ENCODE measurements at regions not wholly inside any gene's neighbourhood (a gene's known extent, or its start where the extent isn't known, plus 50 kb on each side); places are given as distances from the start of the nearest gene placed in this dataset.
A peak's percentile ranks its signal among the peaks of the same experiment; 100 is the strongest.

DNA sequence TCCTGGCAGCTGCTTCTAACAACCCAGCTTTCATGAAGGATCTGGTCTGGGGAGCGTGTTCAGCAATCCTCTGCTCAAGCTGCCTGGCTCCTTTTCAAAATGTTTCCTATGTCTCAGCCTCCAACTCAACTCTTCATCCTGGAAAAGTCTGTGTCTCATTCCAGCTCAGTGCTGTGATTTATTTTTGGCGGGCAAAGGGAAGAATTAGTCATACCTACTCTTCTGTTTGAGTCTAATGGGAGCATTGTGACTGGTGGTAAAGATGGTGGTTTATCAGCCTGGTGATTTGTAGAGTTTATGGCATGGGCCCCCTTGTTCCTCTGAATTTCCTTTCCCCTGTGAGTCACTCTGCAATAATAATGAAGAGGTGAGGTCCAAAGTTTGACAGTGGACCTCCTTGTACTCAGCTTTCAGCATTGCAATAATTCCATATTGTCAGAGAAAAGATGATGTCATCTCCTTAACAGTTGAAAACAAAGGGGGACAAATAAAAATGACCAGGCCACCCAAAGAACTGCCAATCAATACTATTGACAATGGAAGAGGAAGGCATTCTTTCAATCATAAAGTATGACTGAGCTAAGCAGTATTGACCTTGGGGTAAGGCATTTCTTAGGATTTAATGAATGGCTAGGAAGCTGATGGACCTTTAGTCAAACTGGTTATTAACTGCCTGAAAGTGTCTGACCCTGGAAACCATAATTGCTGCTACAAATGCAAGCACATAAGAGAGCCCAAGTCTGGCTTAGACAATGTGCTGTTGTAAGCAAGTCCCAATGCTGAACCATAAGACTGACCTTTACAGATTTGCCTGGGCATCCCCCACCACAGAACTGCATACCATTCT is 204.7 kb upstream of the MCTP2 start:
- peak; percentile 32 to 70 for DNase-seq
- intact Hi-C loops (cut with DNase I; ENCODE audit: low total_unique reads), result no loop called here
- no peaks in the 10 kb centered on the region for H3K9me3 ChIP-seq
- no peaks in the 10 kb centered on the region for H3K27me3 ChIP-seq
- no peaks in the 10 kb centered on the region for H3K36me3 ChIP-seq
- peaks cover 0 to 7% of the 10 kb centered on the region in 2 donors for H3K4me1 ChIP-seq
- H3K27ac ChIP-seq, result peak overlapping the region; percentile 40 to 66
- H3K4me3 ChIP-seq, result no peak overlapping the region
- TF ChIP-seq POLR2A (IDR thresholded peaks at IDR 0.05) (no peak), CTCF (IDR thresholded peaks at IDR 0.05) (no peak)

DNA sequence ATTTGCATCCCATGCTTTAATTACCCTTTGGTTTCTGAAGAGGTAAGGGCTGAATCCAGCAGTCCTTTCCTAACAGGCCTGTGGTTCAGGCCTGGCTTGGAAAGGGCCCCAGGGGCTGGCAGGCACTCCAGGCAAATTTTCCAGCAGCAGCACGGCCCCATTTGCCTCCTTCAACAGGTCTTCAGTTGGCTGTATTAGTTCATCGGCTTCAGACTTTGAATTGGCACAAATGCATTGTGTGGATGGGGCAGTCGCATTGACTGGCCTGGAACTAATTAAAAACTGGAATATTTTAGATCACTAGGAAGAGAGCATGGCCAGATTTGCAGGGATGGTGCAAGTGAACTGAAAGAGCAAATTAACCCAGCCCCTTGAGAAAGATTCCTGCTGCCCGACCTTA is 207.8 kb upstream of the MCTP2 start:
- intact Hi-C loops (cut with DNase I; ENCODE audit: low total_unique reads), result no loop called here
- H3K4me1 ChIP-seq, result no peaks in the 10 kb centered on the region

DNA sequence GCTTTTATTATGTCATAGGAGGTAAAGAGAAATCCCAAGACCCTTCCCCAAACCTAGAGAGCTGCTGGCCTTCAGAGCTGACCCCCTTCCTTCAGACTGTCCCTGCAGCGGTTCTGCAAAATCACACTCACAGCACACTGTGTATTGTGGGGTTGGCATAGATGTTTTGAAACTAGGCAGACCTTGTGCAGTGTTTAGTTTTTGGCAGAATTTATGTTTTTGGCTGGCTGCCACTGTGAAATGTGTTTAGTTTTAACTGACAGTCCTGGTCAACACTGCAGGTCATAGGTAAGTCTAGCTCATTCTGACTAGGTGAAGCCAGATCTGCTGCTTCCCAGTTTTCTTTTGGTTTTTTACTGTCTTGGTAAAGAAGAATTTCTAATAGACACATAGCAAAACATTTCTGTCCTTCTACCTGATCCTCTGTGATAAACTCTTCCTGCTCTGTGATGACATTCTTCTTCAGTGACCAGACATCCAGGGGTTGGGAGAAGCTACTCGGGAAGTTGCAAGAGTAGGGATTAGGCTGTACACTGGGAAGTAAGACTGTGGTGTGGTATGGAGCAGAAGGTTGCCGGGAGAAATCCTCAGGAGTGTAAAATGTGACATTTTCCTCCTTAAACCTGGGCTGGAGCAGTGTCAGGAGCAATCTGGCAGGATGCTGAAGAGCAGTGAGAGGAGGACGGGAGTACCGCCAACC is 209.6 kb upstream of the MCTP2 start:
- Histone ChIP-seq H3K27me3 (no peaks in the 10 kb centered on the region), H3K36me3 (no peaks in the 10 kb centered on the region), H3K4me1 (no peaks in the 10 kb centered on the region), H3K9me3 (no peaks in the 10 kb centered on the region), H3K27ac (peak overlapping the region; percentile 15 to 19), H3K4me3 (no peak overlapping the region)
- TF ChIP-seq CTCF (IDR thresholded peaks at IDR 0.05) (no peak), POLR2A (IDR thresholded peaks at IDR 0.05) (no peak)
- intact Hi-C loops (cut with DNase I; ENCODE audit: low total_unique reads), result no loop called here
- peak in 1 of 2 donors; percentile 56 for DNase-seq

More for the DNA sequence above, 207.8 kb upstream of the MCTP2 start:
- no peak overlapping the region for H3K27ac ChIP-seq
- no peaks in the 10 kb centered on the region for H3K9me3 ChIP-seq
- H3K27me3 ChIP-seq, result no peaks in the 10 kb centered on the region
- no peak overlapping the region for H3K4me3 ChIP-seq
- no peak for TF ChIP-seq POLR2A (IDR thresholded peaks at IDR 0.05)
- no peak for TF ChIP-seq CTCF (IDR thresholded peaks at IDR 0.05)
- no peak for DNase-seq
- no peaks in the 10 kb centered on the region for H3K36me3 ChIP-seq

GRCh38 chr15:94019062-94019461 is 212.3 kb upstream of the MCTP2 start:
- no peak overlapping the region for H3K4me3 ChIP-seq
- no peaks in the 10 kb centered on the region for H3K4me1 ChIP-seq
- H3K36me3 ChIP-seq, result no peaks in the 10 kb centered on the region
- TF ChIP-seq POLR2A (IDR thresholded peaks at IDR 0.05) (no peak), CTCF (IDR thresholded peaks at IDR 0.05) (no peak)
- DNase-seq, result peak; percentile 34 to 55
- intact Hi-C loops (cut with DNase I; ENCODE audit: low total_unique reads), result no loop called here
- H3K9me3 ChIP-seq, result no peaks in the 10 kb centered on the region
- no peaks in the 10 kb centered on the region for H3K27me3 ChIP-seq
- H3K27ac ChIP-seq, result no peak overlapping the region

DNA sequence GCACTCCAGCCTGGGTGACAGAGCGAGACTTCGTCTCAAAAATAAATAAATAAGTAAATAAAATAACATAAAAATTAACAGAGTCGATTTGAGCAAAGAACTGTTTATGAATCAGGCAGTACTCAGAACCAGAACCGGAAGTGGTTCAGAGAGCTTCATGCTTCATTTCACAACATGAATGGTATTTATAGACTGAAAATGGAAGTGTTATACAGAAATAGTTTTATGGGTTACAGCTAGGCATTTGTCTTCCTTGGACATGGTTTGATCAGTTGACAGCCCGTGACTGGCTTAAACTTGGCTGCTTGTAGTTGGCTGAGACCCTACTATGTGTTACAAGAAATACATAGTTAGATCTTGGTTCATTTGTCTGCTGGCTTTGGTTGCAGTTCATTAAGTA is 216.0 kb upstream of the MCTP2 start:
- Histone ChIP-seq H3K4me1 (no peaks in the 10 kb centered on the region), H3K9me3 (no peaks in the 10 kb centered on the region), H3K4me3 (no peak overlapping the region), H3K36me3 (no peaks in the 10 kb centered on the region), H3K27ac (no peak overlapping the region), H3K27me3 (no peaks in the 10 kb centered on the region)
- intact Hi-C loops (cut with DNase I; ENCODE audit: low total_unique reads), result no loop called here
- no peak for TF ChIP-seq CTCF (IDR thresholded peaks at IDR 0.05)
- TF ChIP-seq POLR2A (IDR thresholded peaks at IDR 0.05), result no peak
- no peak for DNase-seq

All from uterus (tissue), 3 donors.